IPS-NIHi11 (cell line): ENCODE measurements at regions not wholly inside any gene's neighbourhood (a gene's known extent, or its start where the extent isn't known, plus 50 kb on each side); places are given as distances from the start of the nearest gene placed in this dataset.

Experiments
- DNase-seq: peaks from one replicate; pipeline ENCODE4 v3.0.0; 2012; ENCODE audit warnings: mixed read lengths, low spot score

DNA sequence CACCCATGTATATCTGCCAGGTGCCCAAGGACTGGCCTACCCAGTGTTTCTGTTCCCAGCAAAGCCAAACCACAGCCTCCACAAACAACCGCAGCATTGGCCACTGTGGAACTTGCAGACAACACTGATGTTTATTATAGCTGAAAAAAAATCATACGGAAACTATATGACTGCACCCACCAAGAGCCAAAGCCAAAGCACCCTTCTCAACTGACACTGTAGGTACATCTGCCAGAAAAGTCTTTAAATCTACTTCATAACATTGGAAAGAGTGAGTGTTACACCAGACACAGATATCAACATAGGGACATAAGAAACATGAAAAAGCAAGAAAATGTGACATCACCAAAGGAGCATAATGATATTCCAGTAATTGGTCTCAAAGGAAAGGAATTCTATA is 428.0 kb downstream of the PSAT1 start:
- DNase-seq: no peak

GRCh38 chr9:78725503-78725902 is 428.6 kb downstream of the PSAT1 start:
- DNase-seq: no peak

- DNase-seq: no peak
These were observed 448.4 kb downstream of the PSAT1 start for GRCh38 chr9:78745331-78745730.

GRCh38 chr9:78746010-78746409 is 449.1 kb downstream of the PSAT1 start:
- DNase-seq: no peak

- DNase-seq: no peak
These were observed 456.1 kb downstream of the PSAT1 start for GRCh38 chr9:78753039-78753438.

GRCh38 chr9:78756813-78757510 is 460.0 kb downstream of the PSAT1 start:
- DNase-seq: no peak

DNA sequence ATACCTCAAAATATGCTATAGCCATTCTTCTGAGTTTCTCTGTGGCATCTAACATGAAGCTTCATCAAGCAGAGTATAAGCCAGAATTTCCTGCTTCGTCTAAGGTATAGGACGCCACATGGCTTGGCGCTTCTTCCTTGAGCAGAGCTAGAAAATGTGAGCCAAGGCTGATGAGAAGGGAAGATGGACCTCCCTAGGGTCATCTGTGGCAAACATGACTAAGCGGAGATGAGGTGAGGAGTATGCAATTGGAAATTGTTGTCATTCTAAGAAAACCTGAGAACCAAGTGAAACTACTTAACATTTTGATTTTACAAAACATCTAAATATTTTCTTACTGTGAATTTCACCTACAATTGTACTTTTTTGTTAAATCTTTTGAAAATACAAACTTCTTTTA is 466.5 kb downstream of the PSAT1 start:
- DNase-seq: no peak

DNA sequence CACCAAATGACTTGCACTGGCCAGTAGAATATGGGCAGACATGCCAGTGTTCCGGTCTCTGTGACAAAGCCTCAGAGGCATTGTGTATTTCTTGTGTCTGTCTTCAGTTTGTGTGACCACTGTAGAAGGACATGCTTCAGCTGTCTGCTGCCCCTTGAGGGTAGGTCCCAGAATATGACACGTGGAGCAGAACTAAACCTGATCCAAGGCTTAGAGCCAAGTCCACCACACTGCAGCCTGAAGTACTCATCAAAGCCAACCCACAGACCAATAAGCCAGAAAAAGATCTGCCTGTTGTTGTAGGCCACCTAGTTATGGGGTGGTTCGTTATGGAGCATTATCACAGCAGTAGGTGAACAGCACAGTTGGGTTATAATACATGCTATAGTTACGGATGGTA is 468.9 kb downstream of the PSAT1 start:
- DNase-seq: no peak

DNA sequence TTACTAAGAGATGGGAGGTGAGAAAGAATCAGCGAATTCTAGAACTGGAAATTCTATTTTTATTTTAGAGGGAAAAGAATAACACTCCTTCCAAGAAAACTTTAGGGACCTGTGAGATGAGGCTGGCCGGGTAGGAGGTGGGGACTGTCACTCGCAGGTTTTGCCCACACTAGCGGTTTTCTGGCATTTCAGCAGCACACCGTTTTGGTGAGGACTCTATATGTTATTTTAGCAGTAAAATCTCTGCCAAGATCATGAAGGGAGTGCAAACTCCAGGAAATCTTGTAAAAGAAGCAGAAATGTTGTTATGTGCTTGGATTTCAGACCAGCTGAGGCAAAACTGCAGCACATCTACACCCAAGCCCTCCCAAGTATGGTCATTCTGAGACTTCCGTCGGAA is 470.6 kb downstream of the PSAT1 start:
- no peak for DNase-seq

DNA sequence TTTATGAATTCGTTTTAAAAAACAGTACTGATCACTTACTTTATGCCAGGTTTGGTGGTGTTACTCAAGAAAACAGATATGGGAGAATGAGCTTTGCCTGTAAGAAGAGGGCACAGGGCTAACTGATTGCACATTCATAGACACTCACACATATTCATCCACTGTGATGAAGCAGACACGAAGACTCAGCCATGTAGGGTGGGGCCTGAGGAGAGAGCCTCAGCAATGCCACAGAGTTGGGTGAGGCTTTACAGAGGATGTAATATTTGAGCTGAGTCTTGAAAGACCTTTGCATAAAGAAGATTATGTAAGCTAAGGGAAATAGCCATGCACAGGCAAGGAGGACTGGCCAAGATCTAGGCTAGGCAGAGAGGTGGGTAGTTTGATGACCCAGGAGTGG is 472.8 kb downstream of the PSAT1 start:
- no peak for DNase-seq

DNA sequence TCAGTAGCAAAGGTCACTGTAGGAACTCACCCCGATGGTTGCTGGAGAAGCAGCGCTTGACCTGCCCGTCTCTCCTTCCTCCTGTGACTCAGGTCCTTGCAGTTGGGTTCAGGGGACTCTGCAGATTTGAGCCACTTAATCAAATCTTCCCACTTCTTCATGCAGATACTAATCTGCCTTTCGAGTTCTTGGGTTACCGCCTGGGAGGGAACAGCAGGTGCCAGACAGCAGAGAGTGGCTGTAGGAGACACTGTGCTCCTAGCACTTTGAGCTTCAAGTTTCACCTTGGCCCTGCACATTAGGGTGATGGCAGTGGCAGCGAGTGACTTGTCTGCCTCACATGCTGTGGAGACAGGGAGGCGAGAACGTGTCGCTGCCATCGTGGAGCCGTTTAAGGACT is 478.3 kb downstream of the PSAT1 start:
- DNase-seq: no peak

GRCh38 chr9:78775696-78776295 is 478.9 kb downstream of the PSAT1 start:
- no peak for DNase-seq

- peak; percentile 11 for DNase-seq
These were observed 480.8 kb downstream of the PSAT1 start for GRCh38 chr9:78777747-78778146.

DNA sequence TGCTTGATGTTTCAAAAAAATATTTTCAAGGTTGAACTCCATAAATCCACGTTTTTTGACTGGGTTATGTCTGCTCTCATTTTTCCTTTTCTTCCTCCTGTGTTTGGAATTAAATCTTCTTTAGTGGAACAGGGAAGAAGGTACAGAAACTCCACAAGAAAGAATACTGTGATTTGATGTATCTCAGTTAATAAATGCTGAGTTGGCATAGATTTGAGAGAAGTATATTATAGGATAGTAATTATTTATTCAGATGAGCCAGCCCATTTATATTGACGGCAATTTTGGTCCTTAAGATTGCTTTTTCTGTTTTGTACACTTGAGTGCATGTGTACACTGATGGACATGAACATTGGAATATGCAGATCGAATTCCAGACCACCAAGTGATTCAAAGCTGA is 481.4 kb downstream of the PSAT1 start:
- DNase-seq: no peak

DNA sequence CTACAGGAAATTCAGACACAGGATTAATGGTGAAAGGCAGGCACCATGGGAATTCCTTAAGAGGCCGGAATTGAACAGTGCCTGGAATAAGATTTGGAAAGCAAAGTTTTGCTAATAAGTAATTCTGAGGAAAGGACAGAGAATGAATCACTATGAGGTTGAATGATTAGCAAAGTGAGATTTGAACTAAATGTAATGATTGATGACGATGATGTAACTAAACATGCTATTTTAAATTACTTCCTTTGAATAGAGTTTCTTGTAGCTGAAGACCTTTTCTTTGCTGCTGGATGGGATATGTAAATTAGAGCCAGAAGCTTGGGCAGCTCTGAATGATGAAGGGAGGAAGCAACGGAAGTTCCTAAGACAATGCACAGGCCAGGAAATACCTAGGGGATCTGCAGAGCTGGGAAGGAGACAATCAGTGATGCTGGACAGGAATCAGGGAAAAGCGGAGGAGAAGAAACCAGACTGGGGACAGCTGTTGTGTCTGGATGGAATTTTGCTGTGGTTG is 482.0 kb downstream of the PSAT1 start:
- no peak for DNase-seq

DNA sequence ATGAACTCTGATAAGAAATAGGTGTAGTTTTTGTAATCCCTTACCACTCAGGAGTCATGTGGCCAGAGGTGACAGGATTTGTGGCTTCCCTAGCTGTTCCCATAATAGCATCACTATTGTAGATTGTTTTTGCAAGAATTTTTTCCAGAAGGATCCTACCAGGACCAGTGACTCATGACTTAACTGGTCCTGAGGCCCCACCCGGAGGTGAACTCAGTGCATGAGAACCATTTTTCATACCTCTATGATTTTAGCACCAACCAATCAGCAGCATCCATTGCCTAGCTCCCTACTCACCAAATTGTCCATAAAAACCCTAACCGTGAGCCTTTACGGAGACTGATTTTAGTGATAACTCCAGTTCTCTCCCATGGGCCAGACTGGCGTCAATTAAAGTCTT is 484.8 kb downstream of the PSAT1 start:
- DNase-seq: no peak

DNA sequence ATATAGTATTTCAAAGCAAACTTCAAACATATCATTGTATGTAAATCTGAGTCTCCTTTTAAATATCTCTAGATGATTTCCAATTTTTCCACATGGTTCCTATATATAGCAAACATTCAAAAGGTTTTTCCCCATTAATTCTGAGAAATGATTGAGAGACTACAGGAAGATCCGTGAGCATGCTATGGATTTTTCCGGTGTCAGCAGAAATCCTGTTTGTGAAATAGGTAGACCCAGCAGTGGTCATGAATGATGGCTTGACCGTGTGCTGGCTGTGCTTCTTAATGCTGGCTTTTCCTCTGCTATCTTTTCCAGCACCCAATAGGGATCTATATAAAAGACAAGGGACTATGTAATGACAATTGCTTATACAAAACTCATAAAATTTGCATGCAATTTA is 485.3 kb downstream of the PSAT1 start:
- DNase-seq: no peak

- DNase-seq: no peak
These were observed 485.9 kb downstream of the PSAT1 start for GRCh38 chr9:78782858-78783257.

- peak; percentile 12 for DNase-seq
These were observed 486.8 kb downstream of the PSAT1 start for GRCh38 chr9:78783743-78784142.

DNA sequence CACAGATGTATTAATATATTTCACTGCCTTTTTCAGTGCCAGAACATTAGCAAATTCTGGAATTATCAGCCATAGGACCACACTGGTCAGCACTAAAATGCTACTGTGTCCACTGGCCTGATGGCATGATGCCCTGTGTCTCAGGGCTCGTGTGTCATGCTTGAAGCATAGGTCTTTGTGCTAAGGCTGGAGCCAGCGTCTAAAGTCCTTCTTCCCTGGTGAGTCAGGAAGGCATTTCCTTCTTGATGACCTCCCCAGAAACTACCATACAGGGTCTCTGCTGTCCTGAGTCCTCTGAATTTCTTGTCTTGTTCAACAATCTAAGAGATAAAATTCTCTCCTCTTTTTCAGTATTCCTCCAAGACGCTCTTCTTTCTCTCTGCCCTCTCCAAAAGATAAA is 489.9 kb downstream of the PSAT1 start:
- DNase-seq: no peak

GRCh38 chr9:78788101-78788500 is 491.2 kb downstream of the PSAT1 start:
- no peak for DNase-seq

- no peak for DNase-seq
These were observed 494.9 kb downstream of the PSAT1 start for GRCh38 chr9:78791779-78792178.

DNA sequence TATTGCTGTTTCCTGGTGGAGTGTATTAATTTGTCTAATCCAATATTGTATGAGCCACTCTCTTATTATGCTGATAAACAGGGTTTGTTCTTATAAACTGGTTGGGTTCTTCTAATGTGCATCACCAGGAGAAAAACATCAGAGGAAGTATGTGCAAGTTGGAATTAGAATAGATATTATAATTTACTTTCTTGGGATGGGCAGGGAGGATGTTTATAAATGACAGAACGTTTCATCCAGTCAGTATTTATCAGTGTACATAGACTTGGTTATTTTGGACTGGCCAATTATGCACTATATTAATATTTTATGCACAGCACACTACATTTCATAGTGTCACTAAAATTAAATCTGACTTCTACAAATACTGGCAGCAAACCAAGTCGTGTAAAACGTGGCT is 495.8 kb downstream of the PSAT1 start:
- DNase-seq: no peak

GRCh38 chr9:78805771-78806170 is 508.8 kb downstream of the PSAT1 start:
- DNase-seq: no peak
